Breast epithelium (tissue), 4 donors: ENCODE measurements at regions not wholly inside any gene's neighbourhood (a gene's known extent, or its start where the extent isn't known, plus 50 kb on each side); places are given as distances from the start of the nearest gene placed in this dataset.

Experiments used
- DNase-seq, 2 donors: peaks; one replicate each; pipeline ENCODE4 v3.0.0-alpha.2; 2019; ENCODE audit warnings: low spot score in 2 of 2
- H3K27ac ChIP-seq, 2 donors: fragments of 200-600 bp; sonication (generic) in 1 of 2; one replicate each; pipeline ENCODE4 v1.5.1; 2016 to 2019; ENCODE audit warnings: mild to moderate bottlenecking in 1 of 2
- H3K27me3 ChIP-seq, 2 donors: fragments of 200-600 bp; sonication (generic) in 1 of 2; one replicate each; pipeline versions ENCODE4 v1.5.1 to v1.6.0; 2017 to 2019; ENCODE audit warnings: control low read depth in 1 of 2, mild to moderate bottlenecking in 1 of 2
- H3K36me3 ChIP-seq: fragments of 200-600 bp; one replicate; pipeline ENCODE4 v1.5.1; 2019
- H3K4me1 ChIP-seq, 2 donors: fragments of 200-600 bp; sonication (generic); one replicate each; pipeline ENCODE4 v1.5.1; 2016 to 2019; ENCODE audit warnings: control low read depth in 1 of 2
- H3K4me3 ChIP-seq, 3 donors: fragments of 200-600 bp; sonication (generic); 1 replicate in 2 of 3; 2 replicates in 1 of 3; pipeline ENCODE4 v1.5.1; 2016 to 2019; ENCODE audit warnings: mild to moderate bottlenecking in 3 of 3, moderate library complexity in 2 of 3
- H3K9me3 ChIP-seq, 2 donors: fragments of 200-600 bp; sonication (generic) in 1 of 2; one replicate each; pipeline ENCODE4 v1.5.1; 2016 to 2019; ENCODE audit warnings: control low read depth in 1 of 2
- CTCF ChIP-seq, 3 donors: fragments of 450-650 bp; IDR thresholded peaks; one replicate each; pipeline ENCODE4 v1.5.1; 2016 to 2017; ENCODE audit warnings: antibody characterized with exemption in 3 of 3, mild to moderate bottlenecking in 3 of 3, moderate library complexity in 3 of 3
- POLR2A ChIP-seq: fragments of 450-650 bp; IDR thresholded peaks from one replicate; pipeline ENCODE4 v1.6.1; 2016; ENCODE audit warnings: antibody characterized with exemption, mild to moderate bottlenecking, moderate library complexity
- POLR2AphosphoS5 ChIP-seq, 3 donors: sonication (generic); formaldehyde crosslinking; IDR thresholded peaks; one replicate each; pipeline ENCODE4 v1.6.1; 2017; ENCODE audit warnings: antibody characterized with exemption in 3 of 3
- intact Hi-C: fragments of 100-400 bp; cut with DNase I; formaldehyde crosslinking; loops from one replicate; pipeline ENCODE4 v1.15.1; 2023; ENCODE audit warnings: low total_unique reads

DNA sequence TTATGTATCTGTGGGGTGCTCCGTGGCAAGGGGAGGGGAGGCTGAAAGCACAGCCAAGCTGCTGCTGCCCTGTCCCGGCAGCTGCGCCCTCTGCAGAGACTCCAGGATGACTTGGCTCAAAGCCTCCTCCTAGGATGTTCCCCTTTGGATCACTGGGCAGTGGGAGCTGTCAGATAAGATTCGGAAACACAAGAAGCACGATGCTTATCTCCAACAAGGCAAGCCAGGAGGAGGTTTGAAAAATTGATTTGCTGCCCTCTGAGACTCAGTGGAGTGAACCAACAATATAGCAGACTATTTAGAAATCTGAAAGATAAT is 776.4 kb downstream of the C6orf118 start:
- no peaks in the 10 kb centered on the region for H3K9me3 ChIP-seq
- TF ChIP-seq CTCF (IDR thresholded peaks at IDR 0.05) (no peak), POLR2A (no peak), POLR2AphosphoS5 (IDR thresholded peaks at IDR 0.05) (no peak)
- H3K27me3 ChIP-seq: no peaks in the 10 kb centered on the region
- H3K27ac ChIP-seq: no peak overlapping the region
- no peak overlapping the region for H3K4me3 ChIP-seq
- H3K4me1 ChIP-seq: no peaks in the 10 kb centered on the region
- intact Hi-C loops: no loop called here
- DNase-seq: no peak
- H3K36me3 ChIP-seq: no peaks in the 10 kb centered on the region

DNA sequence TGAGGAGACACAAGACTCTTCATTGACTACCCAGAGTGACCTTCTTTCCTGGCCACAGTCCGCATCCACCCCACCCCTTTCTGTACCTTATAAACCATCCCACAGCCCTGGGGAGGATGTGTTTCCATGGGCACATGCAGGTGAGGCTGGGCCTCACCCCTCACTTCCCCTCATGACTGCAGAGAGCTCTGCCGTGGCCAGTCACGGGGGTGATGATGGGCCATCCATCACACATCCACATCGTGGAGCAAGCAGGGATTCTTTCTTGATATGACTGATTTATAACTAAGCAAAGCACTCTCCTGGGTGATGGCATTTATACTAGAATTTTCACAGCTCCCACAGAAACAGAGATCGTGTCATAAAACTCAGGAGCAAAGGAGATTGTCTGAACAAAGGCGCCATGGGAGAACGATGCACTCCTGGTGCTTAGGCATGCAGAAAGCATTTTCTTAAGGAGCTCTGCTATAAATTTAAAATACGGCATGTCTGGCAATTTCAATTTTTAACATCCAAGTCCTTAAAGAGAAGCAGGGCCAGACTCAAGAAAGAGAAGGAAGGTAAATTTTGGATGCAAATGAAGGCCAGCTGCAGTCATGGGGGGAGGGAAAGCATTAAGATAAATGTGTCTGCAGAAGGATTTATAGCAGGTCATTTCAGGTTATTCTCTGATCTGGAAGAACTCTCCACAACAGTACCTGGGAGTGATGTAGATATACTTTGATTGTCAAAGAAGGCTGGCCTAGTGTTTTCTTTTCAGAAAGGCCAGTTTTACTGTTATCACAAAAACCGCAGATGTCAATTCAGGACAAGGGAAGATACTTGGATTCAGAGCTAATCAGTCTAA is 777.0 kb downstream of the C6orf118 start:
- intact Hi-C loops: no loop called here
- H3K27me3 ChIP-seq: no peaks in the 10 kb centered on the region

GRCh38 chr6:164531736-164532135 is 777.7 kb downstream of the C6orf118 start:
- H3K36me3 ChIP-seq: no peaks in the 10 kb centered on the region
- intact Hi-C loops: no loop called here
- no peaks in the 10 kb centered on the region for H3K4me1 ChIP-seq
- H3K27me3 ChIP-seq: no peaks in the 10 kb centered on the region
- H3K27ac ChIP-seq: no peak overlapping the region
- no peak for DNase-seq
- H3K4me3 ChIP-seq: no peak overlapping the region
- TF ChIP-seq CTCF (IDR thresholded peaks at IDR 0.05): no peak
- no peak for TF ChIP-seq POLR2A
- TF ChIP-seq POLR2AphosphoS5 (IDR thresholded peaks at IDR 0.05): no peak
- no peaks in the 10 kb centered on the region for H3K9me3 ChIP-seq

More for the DNA sequence above, 777.0 kb downstream of the C6orf118 start:
- H3K9me3 ChIP-seq: no peaks in the 10 kb centered on the region
- no peak for TF ChIP-seq POLR2AphosphoS5 (IDR thresholded peaks at IDR 0.05)
- TF ChIP-seq POLR2A: no peak
- TF ChIP-seq CTCF (IDR thresholded peaks at IDR 0.05): no peak
- DNase-seq: no peak
- H3K4me1 ChIP-seq: no peaks in the 10 kb centered on the region
- no peaks in the 10 kb centered on the region for H3K36me3 ChIP-seq
- no peak overlapping the region for H3K27ac ChIP-seq
- H3K4me3 ChIP-seq: no peak overlapping the region

DNA sequence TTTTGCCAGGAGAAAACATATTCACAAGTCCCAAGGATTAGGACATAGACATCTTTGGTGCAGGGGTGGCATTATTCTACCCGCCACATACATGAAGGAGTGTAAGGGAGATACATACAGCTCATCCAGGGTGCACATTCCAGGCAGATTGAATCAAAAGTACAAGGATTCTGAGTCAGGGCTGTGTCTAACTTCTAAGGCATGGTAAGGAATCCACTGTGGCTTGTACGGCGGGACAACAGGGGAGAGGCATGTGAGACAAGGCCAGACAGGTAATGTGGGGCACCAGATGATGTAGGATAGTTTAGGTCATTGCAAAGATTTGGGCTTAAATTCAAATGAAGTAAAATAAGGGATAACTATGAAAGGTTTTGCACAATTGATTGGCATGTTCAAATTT is 780.9 kb downstream of the C6orf118 start:
- TF ChIP-seq POLR2AphosphoS5 (IDR thresholded peaks at IDR 0.05) (no peak), POLR2A (no peak), CTCF (IDR thresholded peaks at IDR 0.05) (no peak)
- intact Hi-C loops: no loop called here
- H3K36me3 ChIP-seq: no peaks in the 10 kb centered on the region
- no peak for DNase-seq
- peaks cover 4 to 5% of the 10 kb centered on the region in 2 donors for H3K9me3 ChIP-seq
- no peaks in the 10 kb centered on the region for H3K4me1 ChIP-seq
- H3K4me3 ChIP-seq: no peak overlapping the region
- H3K27me3 ChIP-seq: no peaks in the 10 kb centered on the region
- H3K27ac ChIP-seq: no peak overlapping the region

- H3K27me3 ChIP-seq: no peaks in the 10 kb centered on the region
- no peak overlapping the region for H3K4me3 ChIP-seq
- intact Hi-C loops: no loop called here
- no peak for DNase-seq
- H3K4me1 ChIP-seq: no peaks in the 10 kb centered on the region
- no peaks in the 10 kb centered on the region for H3K36me3 ChIP-seq
- peaks cover 5 to 13% of the 10 kb centered on the region in 2 donors for H3K9me3 ChIP-seq
- TF ChIP-seq POLR2AphosphoS5 (IDR thresholded peaks at IDR 0.05): no peak
- no peak overlapping the region for H3K27ac ChIP-seq
Measured at GRCh38 chr6:164523087-164523654, 786.2 kb downstream of the C6orf118 start.
